ENCODE measurements at regions not wholly inside any gene's neighbourhood (a gene's known extent, or its start where the extent isn't known, plus 50 kb on each side); places are given as distances from the start of the nearest gene placed in this dataset.
"Not testable (repeated sequence)": the region's sequence is repeated elsewhere in the genome, so short reads cannot be mapped to it uniquely, and the experiment has no call there.

GRCh38 chr2:208757364-208757763, 350.8 kb downstream of the PTH2R start:
- Histone ChIP-seq H3F3A (ENCODE audit: low read length, unreplicated experiment) (no peaks in the 10 kb centered on the region), H2AFZ (ENCODE audit: low read length) (no peak overlapping the region), H4K20me1 (ENCODE audit: low read length) (no peaks in the 10 kb centered on the region), H3K27me3 (ENCODE audit: low read length) (no peaks in the 10 kb centered on the region), H3K9me3 (ENCODE audit: low read length) (peaks cover 7% of the 10 kb centered on the region; the same call in 1 of the 2 replicates), H3K4me2 (ENCODE audit: low read length) (no peak overlapping the region), H3K79me2 (ENCODE audit: low read length) (no peaks in the 10 kb centered on the region), H3K36me3 (ENCODE audit: low read depth, low read length) (no peaks in the 10 kb centered on the region), H3K4me3 (ENCODE audit: low read length) (no peak overlapping the region), H3K4me1 (ENCODE audit: insufficient read depth, low read length) (no peaks in the 10 kb centered on the region), H3K9ac (ENCODE audit: low read length) (no peak overlapping the region), H3K9me2 (replicated peaks; ENCODE audit: low read length) (no peaks in the 10 kb centered on the region), H3K27ac (ENCODE audit: low read length) (no peak overlapping the region)
- no TSS peak for BruUV-seq (replicated peaks)
- ATAC-seq (no peak), DNase-seq (no peak)
- no peak for TF ChIP-seq EZH2phosphoT487 (IDR thresholded peaks at IDR 0.05; ENCODE audit: borderline replicate concordance, low read length)
- TF ChIP-seq EZH2 (IDR thresholded peaks at IDR 0.05; ENCODE audit: low read length, unreplicated experiment), result no peak
- TF ChIP-seq, protein P1, sequence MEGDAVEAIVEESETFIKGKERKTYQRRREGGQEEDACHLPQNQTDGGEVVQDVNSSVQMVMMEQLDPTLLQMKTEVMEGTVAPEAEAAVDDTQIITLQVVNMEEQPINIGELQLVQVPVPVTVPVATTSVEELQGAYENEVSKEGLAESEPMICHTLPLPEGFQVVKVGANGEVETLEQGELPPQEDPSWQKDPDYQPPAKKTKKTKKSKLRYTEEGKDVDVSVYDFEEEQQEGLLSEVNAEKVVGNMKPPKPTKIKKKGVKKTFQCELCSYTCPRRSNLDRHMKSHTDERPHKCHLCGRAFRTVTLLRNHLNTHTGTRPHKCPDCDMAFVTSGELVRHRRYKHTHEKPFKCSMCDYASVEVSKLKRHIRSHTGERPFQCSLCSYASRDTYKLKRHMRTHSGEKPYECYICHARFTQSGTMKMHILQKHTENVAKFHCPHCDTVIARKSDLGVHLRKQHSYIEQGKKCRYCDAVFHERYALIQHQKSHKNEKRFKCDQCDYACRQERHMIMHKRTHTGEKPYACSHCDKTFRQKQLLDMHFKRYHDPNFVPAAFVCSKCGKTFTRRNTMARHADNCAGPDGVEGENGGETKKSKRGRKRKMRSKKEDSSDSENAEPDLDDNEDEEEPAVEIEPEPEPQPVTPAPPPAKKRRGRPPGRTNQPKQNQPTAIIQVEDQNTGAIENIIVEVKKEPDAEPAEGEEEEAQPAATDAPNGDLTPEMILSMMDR (conservative IDR thresholded peaks at IDR 0.05; ENCODE audit: low read depth, low read length), result no peak
- POLR2A ChIA-PET (ENCODE audit: unreplicated experiment), result no interaction called here
- CTCF ChIA-PET, result no interaction called here
- intact Hi-C loops (cut with micrococcal nuclease), result no loop called here

DNA sequence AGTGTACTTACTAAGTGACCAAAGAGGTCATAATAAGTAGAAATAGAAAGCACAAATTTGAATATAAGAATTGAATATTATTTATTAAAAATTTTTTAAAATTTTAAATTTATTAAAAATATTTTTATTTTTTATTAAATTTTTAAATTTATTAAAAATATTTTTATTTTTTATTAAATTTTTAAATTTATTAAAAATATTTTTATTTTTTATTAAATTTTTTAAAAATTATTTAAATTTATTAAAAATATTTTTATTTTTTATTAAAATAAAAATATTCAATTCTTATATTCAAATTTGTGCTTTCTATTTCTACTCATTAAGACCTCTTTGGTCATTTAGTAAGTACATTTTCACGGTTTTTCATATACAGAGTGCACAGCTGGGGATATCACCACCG, 366.5 kb downstream of the PTH2R start:
- H3K9me2 ChIP-seq (replicated peaks; ENCODE audit: low read length); DNase-seq; H3K36me3 ChIP-seq (ENCODE audit: low read depth, low read length); H4K20me1 ChIP-seq (ENCODE audit: low read length); H3K4me3 ChIP-seq (ENCODE audit: low read length); H3K4me1 ChIP-seq (ENCODE audit: insufficient read depth, low read length); POLR2A ChIA-PET (ENCODE audit: unreplicated experiment); H3K27ac ChIP-seq (ENCODE audit: low read length); H2AFZ ChIP-seq (ENCODE audit: low read length); CTCF ChIA-PET; H3K79me2 ChIP-seq (ENCODE audit: low read length); intact Hi-C loops (cut with micrococcal nuclease); H3K9ac ChIP-seq (ENCODE audit: low read length); H3F3A ChIP-seq (ENCODE audit: low read length, unreplicated experiment); H3K27me3 ChIP-seq (ENCODE audit: low read length); H3K9me3 ChIP-seq (ENCODE audit: low read length); H3K4me2 ChIP-seq (ENCODE audit: low read length); BruUV-seq (replicated peaks); ATAC-seq: not testable (repeated sequence)

GRCh38 chr2:208781166-208781565, 374.6 kb downstream of the PTH2R start:
- Histone ChIP-seq H3F3A (ENCODE audit: low read length, unreplicated experiment) (no peaks in the 10 kb centered on the region), H3K27me3 (ENCODE audit: low read length) (no peaks in the 10 kb centered on the region), H3K9me2 (replicated peaks; ENCODE audit: low read length) (no peaks in the 10 kb centered on the region), H3K27ac (ENCODE audit: low read length) (no peak overlapping the region), H4K20me1 (ENCODE audit: low read length) (no peaks in the 10 kb centered on the region), H3K36me3 (ENCODE audit: low read depth, low read length) (no peaks in the 10 kb centered on the region), H3K79me2 (ENCODE audit: low read length) (no peaks in the 10 kb centered on the region), H3K4me3 (ENCODE audit: low read length) (no peak overlapping the region), H2AFZ (ENCODE audit: low read length) (no peak overlapping the region), H3K9ac (ENCODE audit: low read length) (no peak overlapping the region), H3K4me1 (ENCODE audit: insufficient read depth, low read length) (no peaks in the 10 kb centered on the region), H3K9me3 (ENCODE audit: low read length) (no peaks in the 10 kb centered on the region), H3K4me2 (ENCODE audit: low read length) (no peak overlapping the region)
- DNase-seq (no peak), ATAC-seq (no peak)
- no peak for TF ChIP-seq EZH2phosphoT487 (IDR thresholded peaks at IDR 0.05; ENCODE audit: borderline replicate concordance, low read length)
- no peak for TF ChIP-seq EZH2 (IDR thresholded peaks at IDR 0.05; ENCODE audit: low read length, unreplicated experiment)
- TF ChIP-seq, protein P1 (conservative IDR thresholded peaks at IDR 0.05; ENCODE audit: low read depth, low read length), result no peak
- POLR2A ChIA-PET (ENCODE audit: unreplicated experiment), result no interaction called here
- CTCF ChIA-PET, result no interaction called here
- intact Hi-C loops (cut with micrococcal nuclease), result no loop called here
- no TSS peak for BruUV-seq (replicated peaks)

Data from PC-3 (cell line).